Hepatocyte (in vitro differentiated cells): ENCODE measurements at regions not wholly inside any gene's neighbourhood (a gene's known extent, or its start where the extent isn't known, plus 50 kb on each side); places are given as distances from the start of the nearest gene placed in this dataset.

ENCODE experiments used
- CTCF ChIP-seq: fragments of 200-600 bp; sonication (generic); IDR thresholded peaks from 2 replicates; pipeline ENCODE4 v1.5.1; 2016; ENCODE audit warnings: antibody characterized with exemption, mild to moderate bottlenecking; ENCODE audit not compliant: poor library complexity
- EZH2 ChIP-seq: fragments of 200-600 bp; sonication (generic); IDR thresholded peaks from 2 replicates; pipeline ENCODE4 v1.6.1; 2016; ENCODE audit warnings: antibody characterized with exemption, mild to moderate bottlenecking, borderline replicate concordance
- EZH2phosphoT487 ChIP-seq: fragments of 200-600 bp; sonication (generic); IDR thresholded peaks from one replicate; pipeline ENCODE4 v1.6.1; 2018; ENCODE audit warnings: antibody characterized with exemption, mild to moderate bottlenecking, low read depth, moderate library complexity; ENCODE audit not compliant: unreplicated experiment, severe bottlenecking

- TF ChIP-seq CTCF, result peak; percentile 86
- no peak for TF ChIP-seq EZH2
- TF ChIP-seq EZH2phosphoT487, result no peak
These were observed 75.0 kb downstream of the JRKL start for GRCh38 chr11:96464700-96465307.
